Calu3 (cell line): ENCODE measurements at regions not wholly inside any gene's neighbourhood (a gene's known extent, or its start where the extent isn't known, plus 50 kb on each side); places are given as distances from the start of the nearest gene placed in this dataset.

Source experiments
- BruUV-seq: library from RNA; stranded (reverse); fragments of 400-500 nt; replicated peaks from 2 replicates; lab custom pipeline; 2021; lab: Mats Ljungman, UMichigan
- CTCF ChIA-PET: fragments of 300-600 bp; sonication (Branson Sonifier 250); formaldehyde crosslinking; loops from one replicate; lab custom pipeline; 2022; ENCODE audit warnings: antibody characterized with exemption; lab: Charles Lee
- DNase-seq: peaks from one replicate; pipeline ENCODE4 v3.0.0; 2022
- H3K27ac Mint-ChIP-seq: one replicate; pipeline ENCODE4 v1.8.0; 2022; ENCODE audit warnings: mixed read lengths; ENCODE audit not compliant: unreplicated experiment
- H3K27me3 Mint-ChIP-seq: one replicate; pipeline ENCODE4 v1.8.0; 2022; ENCODE audit warnings: mixed read lengths; ENCODE audit not compliant: unreplicated experiment
- H3K36me3 Mint-ChIP-seq: one replicate; pipeline ENCODE4 v1.8.0; 2022; ENCODE audit warnings: mild to moderate bottlenecking, moderate library complexity, mixed read lengths; ENCODE audit not compliant: insufficient read depth, unreplicated experiment
- H3K4me1 Mint-ChIP-seq: one replicate; pipeline ENCODE4 v1.8.0; 2022; ENCODE audit warnings: mild to moderate bottlenecking, low read depth, mixed read lengths; ENCODE audit not compliant: unreplicated experiment
- H3K4me3 Mint-ChIP-seq: one replicate; pipeline ENCODE4 v1.8.0; 2022; ENCODE audit warnings: mild to moderate bottlenecking, low read depth, moderate library complexity, mixed read lengths; ENCODE audit not compliant: unreplicated experiment
- H3K9me3 Mint-ChIP-seq: one replicate; pipeline ENCODE4 v1.8.0; 2022; ENCODE audit warnings: low read depth, mixed read lengths; ENCODE audit not compliant: unreplicated experiment
- intact Hi-C: fragments of 100-400 bp; cut with micrococcal nuclease; formaldehyde crosslinking; loops from one replicate; pipeline ENCODE4 v1.10.0; 2022; ENCODE audit not compliant: unreplicated experiment
- TF ChIP-seq, protein P1 (sequence below): fragments of 200-600 bp; IDR thresholded peaks from one replicate; pipeline ENCODE4 v1.8.0; 2022; ENCODE audit warnings: antibody characterized with exemption; ENCODE audit not compliant: unreplicated experiment

DNA sequence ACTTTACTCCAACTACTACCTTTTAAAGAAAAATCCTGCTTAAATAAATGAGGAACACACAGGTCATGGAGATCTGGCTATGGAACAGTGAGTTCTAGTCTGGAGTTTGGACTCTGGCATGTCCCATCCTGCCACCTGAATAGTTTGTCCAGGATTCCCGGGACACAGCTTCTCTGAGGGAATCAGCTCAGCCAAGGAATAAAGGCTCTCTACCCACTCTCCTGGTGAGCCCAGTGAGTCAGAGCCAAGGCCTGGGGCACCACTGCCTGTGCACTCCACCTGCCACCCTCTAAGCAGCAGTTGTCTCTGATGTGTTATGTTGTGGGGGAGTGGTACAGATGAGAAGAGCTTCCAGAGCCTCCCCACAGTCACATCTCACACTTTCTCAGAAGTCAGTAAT is 113.5 kb downstream of the HTR5A start:
- TF ChIP-seq, protein P1, sequence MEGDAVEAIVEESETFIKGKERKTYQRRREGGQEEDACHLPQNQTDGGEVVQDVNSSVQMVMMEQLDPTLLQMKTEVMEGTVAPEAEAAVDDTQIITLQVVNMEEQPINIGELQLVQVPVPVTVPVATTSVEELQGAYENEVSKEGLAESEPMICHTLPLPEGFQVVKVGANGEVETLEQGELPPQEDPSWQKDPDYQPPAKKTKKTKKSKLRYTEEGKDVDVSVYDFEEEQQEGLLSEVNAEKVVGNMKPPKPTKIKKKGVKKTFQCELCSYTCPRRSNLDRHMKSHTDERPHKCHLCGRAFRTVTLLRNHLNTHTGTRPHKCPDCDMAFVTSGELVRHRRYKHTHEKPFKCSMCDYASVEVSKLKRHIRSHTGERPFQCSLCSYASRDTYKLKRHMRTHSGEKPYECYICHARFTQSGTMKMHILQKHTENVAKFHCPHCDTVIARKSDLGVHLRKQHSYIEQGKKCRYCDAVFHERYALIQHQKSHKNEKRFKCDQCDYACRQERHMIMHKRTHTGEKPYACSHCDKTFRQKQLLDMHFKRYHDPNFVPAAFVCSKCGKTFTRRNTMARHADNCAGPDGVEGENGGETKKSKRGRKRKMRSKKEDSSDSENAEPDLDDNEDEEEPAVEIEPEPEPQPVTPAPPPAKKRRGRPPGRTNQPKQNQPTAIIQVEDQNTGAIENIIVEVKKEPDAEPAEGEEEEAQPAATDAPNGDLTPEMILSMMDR, result no peak
- Mint-ChIP-seq H3K9me3 (peaks cover 12% of the 10 kb centered on the region), H3K4me1 (peaks cover 6% of the 10 kb centered on the region), H3K27me3 (peaks cover 15% of the 10 kb centered on the region), H3K4me3 (no peak overlapping the region), H3K27ac (no peak overlapping the region), H3K36me3 (peaks cover 8% of the 10 kb centered on the region)
- intact Hi-C loops, result no loop called here
- no TSS peak for BruUV-seq
- CTCF ChIA-PET, result no interaction called here
- no peak for DNase-seq

GRCh38 chr7:155184923-155185322 is 112.8 kb upstream of the INSIG1 start:
- Mint-ChIP-seq H3K36me3 (peaks cover 20% of the 10 kb centered on the region), H3K27me3 (peaks cover 15% of the 10 kb centered on the region), H3K9me3 (peaks cover 12% of the 10 kb centered on the region), H3K4me3 (no peak overlapping the region), H3K4me1 (peaks cover 18% of the 10 kb centered on the region), H3K27ac (peak overlapping the region; percentile 12)
- no peak for DNase-seq
- CTCF ChIA-PET, result no interaction called here
- BruUV-seq, result no TSS peak
- TF ChIP-seq, protein P1, result no peak
- intact Hi-C loops, result no loop called here

GRCh38 chr7:155187061-155187785 is 110.5 kb upstream of the INSIG1 start:
- H3K4me1 Mint-ChIP-seq, result peaks cover 35% of the 10 kb centered on the region
- H3K27ac Mint-ChIP-seq, result no peak overlapping the region
- TF ChIP-seq, protein P1, result no peak
- intact Hi-C loops, result no loop called here
- H3K36me3 Mint-ChIP-seq, result peaks cover 21% of the 10 kb centered on the region
- no peak for DNase-seq
- no peak overlapping the region for H3K4me3 Mint-ChIP-seq
- H3K27me3 Mint-ChIP-seq, result peaks cover 15% of the 10 kb centered on the region
- CTCF ChIA-PET, result no interaction called here
- BruUV-seq, result no TSS peak
- H3K9me3 Mint-ChIP-seq, result peaks cover 14% of the 10 kb centered on the region

GRCh38 chr7:155188357-155188756 is 109.3 kb upstream of the INSIG1 start:
- peaks cover 40% of the 10 kb centered on the region for H3K4me1 Mint-ChIP-seq
- H3K4me3 Mint-ChIP-seq, result no peak overlapping the region
- TF ChIP-seq, protein P1, result no peak
- intact Hi-C loops, result loop anchor here (2.0 kb wide), 1 partner anchor 262 kb away; no protein-coding TSS in a partner anchor
- DNase-seq, result no peak
- H3K27ac Mint-ChIP-seq, result peak overlapping the region; percentile 69
- H3K9me3 Mint-ChIP-seq, result peaks cover 9% of the 10 kb centered on the region
- peaks cover 4% of the 10 kb centered on the region for H3K27me3 Mint-ChIP-seq
- CTCF ChIA-PET, result interaction anchor here (0.5 to 1.3 kb wide), 2 partner anchors 17 to 180 kb away, joined by 4 to 6 read pairs; no protein-coding TSS in a partner anchor
- BruUV-seq, result no TSS peak
- H3K36me3 Mint-ChIP-seq, result peaks cover 21% of the 10 kb centered on the region
